ENCODE measurements at regions not wholly inside any gene's neighbourhood (a gene's known extent, or its start where the extent isn't known, plus 50 kb on each side); places are given as distances from the start of the nearest gene placed in this dataset.

DNA sequence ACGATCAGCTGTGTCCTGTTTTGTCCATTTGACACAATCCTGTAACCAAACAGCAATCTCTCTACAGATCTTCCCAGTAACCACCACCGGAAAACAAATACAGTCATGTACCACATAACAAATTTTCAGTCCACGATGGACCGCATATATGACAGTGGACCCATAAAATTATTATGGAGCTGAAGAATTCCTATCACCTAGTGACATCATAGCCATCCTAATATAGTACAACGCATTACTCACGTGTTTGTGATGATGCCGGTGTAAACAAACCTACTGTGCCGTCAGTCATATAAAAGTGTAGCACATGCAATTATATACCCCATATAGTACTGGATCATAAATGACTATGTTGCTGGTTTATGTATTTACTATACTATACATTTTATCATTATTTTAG is 133.7 kb upstream of the EDNRA start:
- TF ChIP-seq, protein P1, sequence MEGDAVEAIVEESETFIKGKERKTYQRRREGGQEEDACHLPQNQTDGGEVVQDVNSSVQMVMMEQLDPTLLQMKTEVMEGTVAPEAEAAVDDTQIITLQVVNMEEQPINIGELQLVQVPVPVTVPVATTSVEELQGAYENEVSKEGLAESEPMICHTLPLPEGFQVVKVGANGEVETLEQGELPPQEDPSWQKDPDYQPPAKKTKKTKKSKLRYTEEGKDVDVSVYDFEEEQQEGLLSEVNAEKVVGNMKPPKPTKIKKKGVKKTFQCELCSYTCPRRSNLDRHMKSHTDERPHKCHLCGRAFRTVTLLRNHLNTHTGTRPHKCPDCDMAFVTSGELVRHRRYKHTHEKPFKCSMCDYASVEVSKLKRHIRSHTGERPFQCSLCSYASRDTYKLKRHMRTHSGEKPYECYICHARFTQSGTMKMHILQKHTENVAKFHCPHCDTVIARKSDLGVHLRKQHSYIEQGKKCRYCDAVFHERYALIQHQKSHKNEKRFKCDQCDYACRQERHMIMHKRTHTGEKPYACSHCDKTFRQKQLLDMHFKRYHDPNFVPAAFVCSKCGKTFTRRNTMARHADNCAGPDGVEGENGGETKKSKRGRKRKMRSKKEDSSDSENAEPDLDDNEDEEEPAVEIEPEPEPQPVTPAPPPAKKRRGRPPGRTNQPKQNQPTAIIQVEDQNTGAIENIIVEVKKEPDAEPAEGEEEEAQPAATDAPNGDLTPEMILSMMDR (IDR thresholded peaks at IDR 0.05 in 8 of 11, conservative IDR thresholded peaks at IDR 0.05 in 3 of 11): no peak
- TF ChIP-seq POLR2A (IDR thresholded peaks at IDR 0.05): no peak
- TF ChIP-seq POLR2AphosphoS5 (IDR thresholded peaks at IDR 0.05): no peak
